DND-41 (cell line): ENCODE measurements at regions not wholly inside any gene's neighbourhood (a gene's known extent, or its start where the extent isn't known, plus 50 kb on each side); places are given as distances from the start of the nearest gene placed in this dataset.

ENCODE experiments used
- ATAC-seq: fragments of 200-7000 bp; cut with Tn5 transposase; 3 replicates; pipeline ENCODE4 v1.9.1; 2021; ENCODE audit warnings: low read depth; ENCODE audit not compliant: insufficient read depth
- DNase-seq: peaks from one replicate; pipeline ENCODE4 v3.0.0-alpha.2; 2020
- H2AFZ ChIP-seq: 2 replicates; pipeline ENCODE4 v1.6.0; 2012; ENCODE audit warnings: low read depth, low read length
- H3K27ac ChIP-seq: 2 replicates; pipeline ENCODE4 v1.5.1; 2012; ENCODE audit warnings: low read length, inconsistent platforms
- H3K27me3 ChIP-seq: fragments of 200-600 bp; sonication (generic); 2 replicates; pipeline ENCODE4 v1.6.0; 2012; ENCODE audit warnings: low read length, mild to moderate bottlenecking, inconsistent platforms; ENCODE audit not compliant: insufficient read depth, poor library complexity
- H3K36me3 ChIP-seq: 2 replicates; pipeline ENCODE4 v1.5.1; 2012; ENCODE audit warnings: low read length, inconsistent platforms; ENCODE audit not compliant: insufficient read depth
- H3K4me1 ChIP-seq: 2 replicates; pipeline ENCODE4 v1.5.1; 2012; ENCODE audit warnings: mild to moderate bottlenecking, low read length; ENCODE audit not compliant: insufficient read depth
- H3K4me2 ChIP-seq: 2 replicates; pipeline ENCODE4 v1.6.0; 2012; ENCODE audit warnings: mild to moderate bottlenecking, moderate library complexity, low read length, inconsistent platforms; ENCODE audit not compliant: insufficient read depth
- H3K4me3 ChIP-seq, 2 experiments: fragments of 200-600 bp in 1 of 2; shearing (Covaris generic) in 1 of 2; 2 replicates each; pipeline ENCODE4 v1.5.1; 2012 to 2016; ENCODE audit warnings: inconsistent platforms in 2 of 2, low read length in 2 of 2, mild to moderate bottlenecking in 2 of 2, low read depth in 1 of 2, moderate library complexity in 1 of 2
- H3K79me2 ChIP-seq: 2 replicates; pipeline ENCODE4 v1.6.0; 2012; ENCODE audit warnings: low read length, inconsistent platforms; ENCODE audit not compliant: insufficient read depth
- H3K9ac ChIP-seq: 2 replicates; pipeline ENCODE4 v1.6.0; 2012; ENCODE audit warnings: low read depth, mild to moderate bottlenecking, inconsistent platforms, low read length, moderate library complexity
- H3K9me3 ChIP-seq: 2 replicates; pipeline ENCODE4 v1.5.1; 2012; ENCODE audit warnings: low read length, moderate library complexity, mild to moderate bottlenecking, inconsistent platforms; ENCODE audit not compliant: insufficient read depth, severe bottlenecking
- H4K20me1 ChIP-seq: 2 replicates; pipeline ENCODE4 v1.6.0; 2012; ENCODE audit warnings: low read length; ENCODE audit not compliant: insufficient read depth
- EZH2 ChIP-seq: IDR thresholded peaks from 3 replicates; pipeline ENCODE4 v1.6.1; 2012; ENCODE audit warnings: borderline replicate concordance, low read depth, mild to moderate bottlenecking, moderate library complexity, low read length, inconsistent platforms; ENCODE audit not compliant: severe bottlenecking
- TF ChIP-seq, protein P1 (sequence below): IDR thresholded peaks from 2 replicates; pipeline ENCODE4 v1.5.1; 2012; ENCODE audit warnings: borderline replicate concordance, low read length, moderate library complexity, mild to moderate bottlenecking; ENCODE audit not compliant: poor library complexity, severe bottlenecking; ENCODE audit errors: extremely low read depth

DNA sequence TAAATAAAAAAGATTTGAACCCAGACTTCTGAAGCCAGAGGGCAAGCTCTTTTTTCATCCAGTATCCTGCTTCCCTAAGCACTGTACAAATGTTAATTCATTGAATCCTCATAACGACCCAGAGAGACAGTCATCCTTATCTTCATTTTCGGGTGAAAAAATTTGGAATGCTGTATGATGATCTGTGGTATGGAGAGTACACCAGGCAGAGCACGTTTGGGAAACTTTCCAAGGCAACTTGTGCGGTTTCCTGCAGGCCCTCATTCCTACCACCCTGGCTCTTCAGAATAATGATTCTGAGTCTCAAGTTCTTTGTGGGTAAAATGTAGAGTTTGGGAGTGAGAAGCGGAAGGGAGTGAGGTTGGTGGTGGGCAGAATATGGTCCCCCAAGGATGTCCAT lies 177.9 kb upstream of the CADM1 start:
- H3K4me1 ChIP-seq, result no peaks in the 10 kb centered on the region
- no peak overlapping the region for H3K4me2 ChIP-seq
- no peaks in the 10 kb centered on the region for H3K79me2 ChIP-seq
- DNase-seq (no peak), ATAC-seq (no peak)
- no peaks in the 10 kb centered on the region for H3K36me3 ChIP-seq
- H3K4me3 ChIP-seq, result no peak overlapping the region
- no peak overlapping the region for H2AFZ ChIP-seq
- H3K27me3 ChIP-seq, result peaks cover 8% of the 10 kb centered on the region
- no peaks in the 10 kb centered on the region for H3K9me3 ChIP-seq
- H3K9ac ChIP-seq, result no peak overlapping the region
- H4K20me1 ChIP-seq, result no peaks in the 10 kb centered on the region
- H3K27ac ChIP-seq, result no peak overlapping the region
- TF ChIP-seq, protein P1, sequence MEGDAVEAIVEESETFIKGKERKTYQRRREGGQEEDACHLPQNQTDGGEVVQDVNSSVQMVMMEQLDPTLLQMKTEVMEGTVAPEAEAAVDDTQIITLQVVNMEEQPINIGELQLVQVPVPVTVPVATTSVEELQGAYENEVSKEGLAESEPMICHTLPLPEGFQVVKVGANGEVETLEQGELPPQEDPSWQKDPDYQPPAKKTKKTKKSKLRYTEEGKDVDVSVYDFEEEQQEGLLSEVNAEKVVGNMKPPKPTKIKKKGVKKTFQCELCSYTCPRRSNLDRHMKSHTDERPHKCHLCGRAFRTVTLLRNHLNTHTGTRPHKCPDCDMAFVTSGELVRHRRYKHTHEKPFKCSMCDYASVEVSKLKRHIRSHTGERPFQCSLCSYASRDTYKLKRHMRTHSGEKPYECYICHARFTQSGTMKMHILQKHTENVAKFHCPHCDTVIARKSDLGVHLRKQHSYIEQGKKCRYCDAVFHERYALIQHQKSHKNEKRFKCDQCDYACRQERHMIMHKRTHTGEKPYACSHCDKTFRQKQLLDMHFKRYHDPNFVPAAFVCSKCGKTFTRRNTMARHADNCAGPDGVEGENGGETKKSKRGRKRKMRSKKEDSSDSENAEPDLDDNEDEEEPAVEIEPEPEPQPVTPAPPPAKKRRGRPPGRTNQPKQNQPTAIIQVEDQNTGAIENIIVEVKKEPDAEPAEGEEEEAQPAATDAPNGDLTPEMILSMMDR, result no peak
- no peak for TF ChIP-seq EZH2

DNA sequence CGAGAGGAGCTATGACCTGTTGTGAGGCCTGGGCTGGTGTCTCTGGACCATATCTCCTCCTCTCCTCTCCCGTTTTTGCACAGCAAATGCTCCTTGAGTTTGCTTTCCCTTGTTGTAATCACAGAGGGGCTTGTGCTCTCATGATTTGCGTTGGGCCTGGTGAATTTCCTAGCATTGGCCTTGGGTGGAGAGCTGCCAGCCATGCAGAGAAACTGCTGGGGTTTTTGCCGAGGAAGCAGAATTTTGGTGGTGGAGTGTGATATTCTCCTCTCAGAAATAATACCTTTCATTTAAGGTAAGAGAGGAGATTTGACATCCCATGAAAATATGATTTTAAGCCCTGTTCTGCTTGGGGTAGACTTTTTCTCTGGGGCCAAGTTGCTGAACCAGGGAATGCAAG lies 175.7 kb upstream of the CADM1 start:
- H2AFZ ChIP-seq, result no peak overlapping the region
- H3K4me3 ChIP-seq, result no peak overlapping the region
- H3K79me2 ChIP-seq, result no peaks in the 10 kb centered on the region
- DNase-seq (no peak), ATAC-seq (no peak)
- TF ChIP-seq EZH2, result no peak
- TF ChIP-seq, protein P1, result no peak
- no peaks in the 10 kb centered on the region for H3K36me3 ChIP-seq
- H3K4me2 ChIP-seq, result no peak overlapping the region
- H3K9ac ChIP-seq, result no peak overlapping the region
- H4K20me1 ChIP-seq, result no peaks in the 10 kb centered on the region
- H3K27me3 ChIP-seq, result peaks cover 10% of the 10 kb centered on the region
- H3K9me3 ChIP-seq, result no peaks in the 10 kb centered on the region
- no peaks in the 10 kb centered on the region for H3K4me1 ChIP-seq
- no peak overlapping the region for H3K27ac ChIP-seq

DNA sequence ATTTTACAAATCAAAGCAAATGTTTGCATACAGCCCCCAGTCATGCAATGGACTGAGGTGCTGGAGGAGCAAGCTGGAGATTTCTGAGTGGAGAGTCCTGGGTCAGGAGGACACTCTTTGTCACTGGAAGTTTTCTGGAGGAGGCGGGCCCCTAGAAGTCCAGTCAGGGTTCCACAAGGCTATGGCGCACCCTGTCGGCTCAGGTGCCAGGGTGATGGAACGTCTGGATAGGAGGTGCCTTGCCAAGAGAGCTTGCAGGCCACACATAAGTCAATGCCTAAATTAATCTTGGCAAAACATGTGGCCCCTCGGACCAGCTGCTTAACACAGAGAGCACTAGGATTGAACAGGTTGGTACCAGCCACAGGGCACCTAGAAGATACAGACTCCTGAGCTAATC lies 174.7 kb upstream of the CADM1 start:
- H3K4me1 ChIP-seq, result no peaks in the 10 kb centered on the region
- H3K4me2 ChIP-seq, result no peak overlapping the region
- ATAC-seq (no peak), DNase-seq (no peak)
- no peak overlapping the region for H3K27ac ChIP-seq
- H3K27me3 ChIP-seq, result peaks cover 10% of the 10 kb centered on the region
- no peak overlapping the region for H3K9ac ChIP-seq
- H3K9me3 ChIP-seq, result no peaks in the 10 kb centered on the region
- no peak for TF ChIP-seq EZH2
- TF ChIP-seq, protein P1, result no peak
- no peaks in the 10 kb centered on the region for H4K20me1 ChIP-seq
- H2AFZ ChIP-seq, result no peak overlapping the region
- H3K79me2 ChIP-seq, result no peaks in the 10 kb centered on the region
- no peak overlapping the region for H3K4me3 ChIP-seq
- H3K36me3 ChIP-seq, result no peaks in the 10 kb centered on the region

DNA sequence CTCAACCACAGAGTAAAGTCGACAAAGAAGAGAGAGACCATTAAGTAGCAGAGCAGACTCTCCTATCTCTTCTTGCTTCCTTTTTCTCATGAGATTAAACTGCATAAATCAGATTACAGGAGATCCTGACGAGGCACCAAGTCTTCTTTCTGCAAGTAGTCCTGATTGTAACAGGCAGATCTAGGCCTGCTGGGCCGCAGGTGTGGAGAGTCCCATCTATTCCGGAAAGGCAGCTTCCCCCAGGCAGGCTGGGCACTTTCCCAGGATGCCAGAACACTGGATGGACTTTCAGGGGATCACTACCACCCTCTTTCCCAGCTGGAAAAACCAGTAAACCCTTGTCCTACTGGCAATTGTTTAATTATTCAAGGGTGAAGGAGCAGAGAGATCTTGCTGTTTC lies 173.0 kb upstream of the CADM1 start:
- H3K9me3 ChIP-seq, result no peaks in the 10 kb centered on the region
- H3K4me3 ChIP-seq, result no peak overlapping the region
- TF ChIP-seq, protein P1, result no peak
- no peak for TF ChIP-seq EZH2
- H3K4me2 ChIP-seq, result no peak overlapping the region
- no peak overlapping the region for H2AFZ ChIP-seq
- ATAC-seq (no peak), DNase-seq (no peak)
- no peaks in the 10 kb centered on the region for H3K4me1 ChIP-seq
- H3K36me3 ChIP-seq, result no peaks in the 10 kb centered on the region
- H3K27me3 ChIP-seq, result peaks cover 10% of the 10 kb centered on the region
- no peaks in the 10 kb centered on the region for H4K20me1 ChIP-seq
- no peak overlapping the region for H3K27ac ChIP-seq
- no peak overlapping the region for H3K9ac ChIP-seq
- H3K79me2 ChIP-seq, result no peaks in the 10 kb centered on the region
